Lower leg skin (tissue), 4 donors: ENCODE measurements at regions not wholly inside any gene's neighbourhood (a gene's known extent, or its start where the extent isn't known, plus 50 kb on each side); places are given as distances from the start of the nearest gene placed in this dataset.

ENCODE experiments used
- DNase-seq, 2 donors: peaks; one replicate each; pipeline ENCODE4 v3.0.0-alpha.2; 2019; ENCODE audit warnings: low spot score in 2 of 2
- H3K4me3 ChIP-seq: fragments of 200-600 bp; sonication (generic); 2 replicates; pipeline ENCODE4 v1.5.1; 2017; ENCODE audit warnings: mild to moderate bottlenecking, low read depth; ENCODE audit not compliant: poor library complexity, severe bottlenecking
- CTCF ChIP-seq, 3 donors: fragments of 450-650 bp; IDR thresholded peaks; one replicate each; pipeline ENCODE4 v1.5.1; 2016; ENCODE audit warnings: antibody characterized with exemption in 3 of 3, mild to moderate bottlenecking in 3 of 3, moderate library complexity in 2 of 3
- POLR2A ChIP-seq, 2 donors: fragments of 450-650 bp; IDR thresholded peaks; one replicate each; pipeline ENCODE4 v1.6.1; 2016 to 2017; ENCODE audit warnings: antibody characterized with exemption in 2 of 2, mild to moderate bottlenecking in 1 of 2, moderate library complexity in 1 of 2
- WGBS, 2 donors: methylation state at CpG; one replicate each; pipeline ENCODE4 v1.1.5; 2018; 5-methylcytosine and 5-hydroxymethylcytosine counted together
- intact Hi-C: fragments of 100-400 bp; cut with DNase I; formaldehyde crosslinking; loops from one replicate; pipeline ENCODE4 v1.15.0; 2023; ENCODE audit warnings: low total_unique reads

- intact Hi-C loops = no loop called here
- DNase-seq = no peak
- TF ChIP-seq CTCF (IDR thresholded peaks at IDR 0.05) (no peak), POLR2A (IDR thresholded peaks at IDR 0.05) (no peak)
- WGBS, 2 donors = 80 to 85% methylated on average over 2 of the region's 2 CpGs
- no peak overlapping the region for H3K4me3 ChIP-seq
Measured at GRCh38 chr4:74855879-74856278, 61.6 kb upstream of the BTC start.

GRCh38 chr4:74848774-74849173, 54.5 kb upstream of the BTC start:
- WGBS, 2 donors = 94 to 96% methylated on average over 4 of the region's 4 CpGs
- TF ChIP-seq CTCF (IDR thresholded peaks at IDR 0.05) (no peak), POLR2A (IDR thresholded peaks at IDR 0.05) (no peak)
- no peak overlapping the region for H3K4me3 ChIP-seq
- no peak for DNase-seq
- intact Hi-C loops = no loop called here

GRCh38 chr4:74845834-74846233, 51.5 kb upstream of the BTC start:
- intact Hi-C loops = no loop called here
- no peak for DNase-seq
- TF ChIP-seq CTCF (IDR thresholded peaks at IDR 0.05) (no peak), POLR2A (IDR thresholded peaks at IDR 0.05) (no peak)
- 81 to 92% methylated on average over 1 of the region's 1 CpG for WGBS, 2 donors
- H3K4me3 ChIP-seq = no peak overlapping the region
